GM18873 (cell line): ENCODE measurements at regions not wholly inside any gene's neighbourhood (a gene's known extent, or its start where the extent isn't known, plus 50 kb on each side); places are given as distances from the start of the nearest gene placed in this dataset.

Experiments
- ATAC-seq: cut with Tn5 transposase; IDR thresholded peaks from one replicate; pipeline ENCODE4 v1.9.1; 2021; ENCODE audit warnings: mild to moderate bottlenecking, moderate library complexity, moderate number of reproducible peaks; ENCODE audit not compliant: unreplicated experiment, low FRiP score

DNA sequence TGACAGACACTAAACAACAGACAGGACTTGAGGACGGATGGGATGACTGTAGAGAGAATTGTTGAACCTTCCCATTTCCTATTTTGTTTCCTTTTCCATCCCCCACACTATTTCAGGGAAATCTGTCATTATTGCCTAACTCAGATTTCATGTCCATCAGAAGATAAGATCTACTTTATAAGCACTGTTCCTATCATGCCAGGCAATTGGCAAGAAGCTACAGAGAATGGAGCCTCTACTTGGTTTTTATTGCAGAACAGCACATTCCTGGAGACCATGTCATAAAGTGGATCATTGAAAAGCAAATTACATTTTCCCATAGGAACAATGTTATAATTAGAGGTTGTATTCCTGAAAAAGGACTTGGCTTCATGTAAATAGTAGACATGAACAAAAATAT, 173.7 kb upstream of the KIF2A start:
- ATAC-seq: no peak

GRCh38 chr5:62133426-62133825, 172.6 kb upstream of the KIF2A start:
- no peak for ATAC-seq

- no peak for ATAC-seq
Measured at GRCh38 chr5:62134811-62135210, 171.2 kb upstream of the KIF2A start.

DNA sequence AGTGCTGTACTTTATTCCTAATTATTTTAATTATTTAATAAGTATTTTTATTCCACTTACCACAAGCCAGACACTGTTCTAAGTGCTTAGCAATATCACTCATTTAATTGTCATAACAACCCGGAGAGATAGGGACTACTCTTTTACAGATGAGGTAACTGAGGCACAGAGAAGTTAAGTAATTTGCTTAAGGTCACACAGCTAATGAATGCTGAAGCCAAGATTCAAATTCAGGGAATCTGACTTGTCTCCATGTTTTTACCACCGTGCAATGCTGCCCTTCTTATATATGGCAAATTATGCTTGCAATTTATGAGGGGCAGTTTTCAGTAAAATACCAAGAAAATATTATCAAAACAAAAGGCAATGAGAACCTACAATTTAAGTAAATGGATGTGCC, 168.4 kb upstream of the KIF2A start:
- no peak for ATAC-seq

DNA sequence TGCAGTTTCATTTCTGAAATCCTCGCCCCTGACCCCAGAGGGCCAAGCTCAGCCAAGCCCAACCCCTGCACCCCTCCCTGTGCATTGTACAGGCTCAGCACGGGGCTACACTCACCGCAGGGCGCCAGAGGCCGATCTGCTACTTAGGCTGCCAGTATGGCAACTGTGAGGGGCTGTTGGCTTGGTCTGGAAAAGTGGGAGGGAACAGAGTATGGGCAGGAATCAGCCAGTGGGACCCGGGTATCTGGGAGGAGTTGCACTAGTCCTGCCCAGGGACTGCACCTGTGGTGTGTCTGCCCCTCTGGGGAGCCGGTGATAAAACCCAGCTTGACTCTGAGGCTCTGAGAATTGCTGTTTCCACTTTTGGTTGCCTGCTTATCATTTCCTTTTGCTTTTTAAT, 167.4 kb upstream of the KIF2A start:
- ATAC-seq: no peak

DNA sequence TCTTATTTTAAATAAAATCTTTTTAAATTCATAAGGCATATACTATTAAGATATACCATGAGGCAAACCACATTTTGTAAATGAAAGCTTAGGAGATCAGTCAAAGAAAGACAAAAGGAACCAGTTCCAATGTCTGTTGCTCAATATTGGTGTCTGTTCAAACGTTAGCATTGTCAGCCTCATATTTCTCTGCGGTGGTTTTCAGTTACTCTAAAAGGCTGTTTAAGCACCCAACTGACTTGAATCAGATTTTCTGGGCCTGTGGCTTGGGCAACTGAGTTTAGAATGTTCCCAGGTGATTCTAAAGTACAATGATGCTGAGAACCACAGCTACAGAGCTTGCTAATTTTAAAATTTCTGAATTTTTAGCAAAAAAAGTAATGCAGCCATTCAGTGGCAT, 166.3 kb upstream of the KIF2A start:
- no peak for ATAC-seq

- ATAC-seq: no peak
Measured at GRCh38 chr5:62142351-62142750, 163.7 kb upstream of the KIF2A start.

DNA sequence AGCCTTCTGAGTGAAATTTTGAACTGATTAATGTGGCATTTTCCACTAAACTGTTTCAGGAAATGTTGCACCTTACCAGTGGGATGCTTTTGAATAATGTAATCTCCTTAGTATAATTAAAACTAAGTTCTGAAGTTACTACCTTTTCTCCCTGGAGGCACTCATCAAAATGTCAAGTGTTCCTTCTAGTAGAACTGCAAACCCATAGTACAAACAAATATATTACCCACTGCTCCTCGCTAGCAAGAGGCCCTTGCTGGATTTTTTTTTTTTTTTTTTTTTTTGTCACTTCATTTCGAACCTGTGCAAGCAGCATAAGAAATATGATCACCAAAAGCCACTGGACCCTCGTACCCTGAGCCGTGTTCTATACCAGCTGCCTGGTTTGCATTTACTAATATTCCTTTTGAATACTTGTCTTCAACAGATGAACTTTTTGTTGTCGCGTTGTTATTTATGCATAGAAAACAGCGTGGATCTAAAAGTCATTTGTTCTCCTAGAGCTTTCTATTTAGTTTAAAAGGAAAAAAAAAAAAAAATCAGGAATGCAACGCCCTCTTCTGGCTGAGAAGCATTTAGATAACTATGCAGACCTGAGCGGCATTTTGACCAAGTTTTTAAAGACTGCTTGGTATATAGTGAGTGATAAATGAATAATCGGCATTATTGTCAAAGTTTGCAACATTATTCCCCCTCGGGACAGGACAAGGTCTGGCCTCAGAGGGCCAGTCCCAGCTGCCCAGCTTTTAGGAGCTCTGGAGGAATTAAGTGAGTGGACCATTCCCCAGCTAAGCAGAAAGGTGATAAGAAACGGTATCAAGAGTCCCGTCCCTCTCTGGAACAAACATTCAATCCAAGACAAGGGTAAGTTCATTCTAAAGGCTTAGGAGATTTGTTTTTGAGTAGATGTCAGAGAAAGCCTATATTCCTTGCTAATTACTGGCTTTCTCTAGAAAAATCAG, 162.5 kb upstream of the KIF2A start:
- ATAC-seq: no peak

DNA sequence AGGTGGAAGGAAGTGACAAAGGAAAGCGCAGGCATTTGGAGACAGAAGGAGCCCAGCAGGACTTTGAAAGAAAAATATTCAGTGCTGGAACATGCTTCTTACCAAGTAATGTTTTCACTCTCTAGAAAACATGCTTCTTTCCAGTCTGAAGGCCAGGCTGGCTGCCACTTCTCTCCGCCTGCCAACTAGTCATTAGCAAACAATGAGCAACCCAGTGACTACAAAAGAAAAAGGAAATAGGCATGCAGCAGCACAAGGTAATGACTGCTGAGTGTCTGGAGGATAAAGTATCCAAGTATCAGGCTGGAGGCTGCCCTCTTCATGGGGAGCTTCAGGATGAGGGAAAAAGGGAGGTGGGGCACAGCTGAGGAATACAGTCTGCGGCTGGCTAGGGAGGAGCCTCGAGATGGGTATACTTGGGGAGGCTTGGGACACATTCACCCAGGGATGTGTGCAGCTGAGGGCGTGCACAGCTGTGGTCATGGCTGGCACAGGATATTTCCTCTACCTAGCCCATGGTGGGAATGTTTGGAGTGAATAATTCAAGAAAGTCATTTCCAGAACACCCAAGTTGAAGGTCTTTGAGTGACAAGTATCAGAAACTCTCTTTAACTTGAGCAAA, 161.5 kb upstream of the KIF2A start:
- no peak for ATAC-seq

GRCh38 chr5:62149879-62150278, 156.1 kb upstream of the KIF2A start:
- no peak for ATAC-seq

- ATAC-seq: no peak
Measured at GRCh38 chr5:62152394-62153087, 153.5 kb upstream of the KIF2A start.

DNA sequence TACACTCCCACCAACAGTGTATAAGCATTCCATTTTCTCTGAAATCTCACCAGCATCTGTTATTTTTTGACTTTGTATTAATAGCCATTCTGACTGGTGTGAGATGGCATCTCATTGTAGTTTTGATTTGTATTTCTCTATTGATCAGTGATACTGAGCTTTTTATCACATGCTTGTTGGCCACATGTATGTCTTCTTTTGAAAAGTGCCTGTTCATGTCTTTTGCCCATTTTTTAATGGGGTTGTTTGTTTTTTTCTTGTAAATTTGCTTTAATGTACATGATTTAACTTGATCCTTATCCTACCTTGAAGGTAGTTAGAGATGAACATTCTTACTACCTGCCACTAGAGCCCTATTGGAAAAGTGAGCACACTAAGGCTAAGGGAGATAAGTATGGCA, 151.2 kb upstream of the KIF2A start:
- ATAC-seq: no peak

DNA sequence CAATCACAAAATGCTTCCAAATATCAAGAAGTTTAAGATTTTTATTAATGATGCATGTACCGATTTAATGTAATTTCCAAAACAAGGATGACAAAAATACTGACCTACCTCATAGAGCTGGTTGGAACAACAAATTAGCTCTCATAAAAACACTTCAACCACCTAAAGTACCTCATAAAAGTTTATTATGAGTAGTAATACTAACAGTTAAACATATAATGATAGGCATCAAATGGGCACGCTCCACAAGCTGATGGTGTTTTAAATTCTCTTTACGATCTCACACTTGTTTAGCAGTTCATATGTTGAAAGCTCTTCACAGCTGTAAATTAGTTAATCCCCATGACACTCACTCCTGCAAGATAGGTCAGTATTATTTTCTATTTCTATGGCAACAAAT, 150.0 kb upstream of the KIF2A start:
- no peak for ATAC-seq

GRCh38 chr5:62167561-62168057, 138.4 kb upstream of the KIF2A start:
- no peak for ATAC-seq

- ATAC-seq: no peak
Measured at GRCh38 chr5:62168506-62169281, 137.3 kb upstream of the KIF2A start.

GRCh38 chr5:62178258-62178657, 127.7 kb upstream of the KIF2A start:
- ATAC-seq: no peak

GRCh38 chr5:62182802-62183201, 123.2 kb upstream of the KIF2A start:
- ATAC-seq: no peak

GRCh38 chr5:62183727-62184126, 122.3 kb upstream of the KIF2A start:
- ATAC-seq: no peak

- ATAC-seq: no peak
Measured at GRCh38 chr5:62184444-62184843, 121.6 kb upstream of the KIF2A start.

DNA sequence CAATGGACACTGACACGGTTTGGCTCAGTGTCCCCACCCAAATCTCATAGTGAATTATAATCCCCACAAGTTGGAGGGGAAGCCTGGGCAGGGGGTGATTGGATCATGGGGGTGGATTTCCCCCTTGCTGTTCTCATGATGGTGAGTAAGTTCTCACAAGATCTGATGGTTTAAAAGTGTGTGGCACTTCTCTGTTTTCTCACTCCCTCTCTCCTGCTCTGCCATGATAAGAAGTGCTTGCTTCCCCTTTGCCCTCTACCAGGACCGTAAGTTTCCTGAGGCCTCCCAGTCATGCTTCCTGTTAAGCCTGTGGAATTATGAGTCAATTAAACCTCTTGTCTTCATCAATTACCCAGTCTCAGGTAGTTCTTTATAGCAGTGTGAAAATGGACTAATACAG, 115.8 kb upstream of the KIF2A start:
- no peak for ATAC-seq
